Activated naive CD4-positive, alpha-beta T cell treated with anti-CD3 and anti-CD28 coated beads for 36 hours (primary cell): ENCODE measurements at regions not wholly inside any gene's neighbourhood (a gene's known extent, or its start where the extent isn't known, plus 50 kb on each side); places are given as distances from the start of the nearest gene placed in this dataset.

Experiments used
- CTCF ChIA-PET: fragments of 350-600 bp; sonication (Branson Sonifier 250); formaldehyde crosslinking; loops from one replicate; lab custom pipeline; 2021; ENCODE audit warnings: antibody characterized with exemption; lab: Charles Lee
- DNase-seq: peaks from one replicate; pipeline ENCODE4 v3.0.0-alpha.2; 2020
- H3K27ac Mint-ChIP-seq: one replicate; pipeline ENCODE4 v1.8.0; 2021; ENCODE audit warnings: mild to moderate bottlenecking, mixed read lengths
- H3K27me3 Mint-ChIP-seq: one replicate; pipeline ENCODE4 v1.8.0; 2021; ENCODE audit warnings: low read depth, mixed read lengths
- H3K36me3 Mint-ChIP-seq: one replicate; pipeline ENCODE4 v1.8.0; 2021; ENCODE audit warnings: low read depth, mixed read lengths
- H3K4me1 Mint-ChIP-seq: one replicate; pipeline ENCODE4 v1.8.0; 2021; ENCODE audit warnings: low read depth, mixed read lengths
- H3K4me3 Mint-ChIP-seq: one replicate; pipeline ENCODE4 v1.8.0; 2021; ENCODE audit warnings: mild to moderate bottlenecking, moderate library complexity, mixed read lengths
- H3K9me3 Mint-ChIP-seq: one replicate; pipeline ENCODE4 v1.8.0; 2021; ENCODE audit warnings: mixed read lengths
- intact Hi-C: fragments of 100-400 bp; cut with micrococcal nuclease; formaldehyde crosslinking; loops from one replicate; pipeline ENCODE4 v1.15.1; 2023

GRCh38 chr16:86443508-86444147 is 66.7 kb upstream of the FOXF1 start:
- H3K27me3 Mint-ChIP-seq = peaks cover 16% of the 10 kb centered on the region
- intact Hi-C loops = no loop called here
- peaks cover 4% of the 10 kb centered on the region for H3K4me1 Mint-ChIP-seq
- no peaks in the 10 kb centered on the region for H3K9me3 Mint-ChIP-seq
- CTCF ChIA-PET = no interaction called here
- no peak for DNase-seq
- no peak overlapping the region for H3K4me3 Mint-ChIP-seq
- no peak overlapping the region for H3K27ac Mint-ChIP-seq
- no peaks in the 10 kb centered on the region for H3K36me3 Mint-ChIP-seq

GRCh38 chr16:86444261-86444660 is 66.1 kb upstream of the FOXF1 start:
- Mint-ChIP-seq H3K36me3 (no peaks in the 10 kb centered on the region), H3K4me1 (peaks cover 9% of the 10 kb centered on the region), H3K27ac (no peak overlapping the region), H3K4me3 (no peak overlapping the region), H3K27me3 (peaks cover 16% of the 10 kb centered on the region), H3K9me3 (no peaks in the 10 kb centered on the region)
- no peak for DNase-seq
- intact Hi-C loops = no loop called here
- CTCF ChIA-PET = no interaction called here

- no peak overlapping the region for H3K27ac Mint-ChIP-seq
- intact Hi-C loops = no loop called here
- H3K4me1 Mint-ChIP-seq = peaks cover 13% of the 10 kb centered on the region
- CTCF ChIA-PET = no interaction called here
- H3K36me3 Mint-ChIP-seq = no peaks in the 10 kb centered on the region
- no peak overlapping the region for H3K4me3 Mint-ChIP-seq
- H3K27me3 Mint-ChIP-seq = peaks cover 16% of the 10 kb centered on the region
- DNase-seq = no peak
- no peaks in the 10 kb centered on the region for H3K9me3 Mint-ChIP-seq
Observed at GRCh38 chr16:86444661-86445060, 65.7 kb upstream of the FOXF1 start.

GRCh38 chr16:86446279-86446678 is 64.0 kb upstream of the FOXF1 start:
- Mint-ChIP-seq H3K4me1 (peaks cover 15% of the 10 kb centered on the region), H3K36me3 (no peaks in the 10 kb centered on the region), H3K9me3 (no peaks in the 10 kb centered on the region), H3K4me3 (no peak overlapping the region), H3K27ac (no peak overlapping the region), H3K27me3 (peaks cover 20% of the 10 kb centered on the region)
- intact Hi-C loops = no loop called here
- DNase-seq = no peak
- CTCF ChIA-PET = no interaction called here

- intact Hi-C loops = no loop called here
- H3K27me3 Mint-ChIP-seq = peaks cover 20% of the 10 kb centered on the region
- H3K27ac Mint-ChIP-seq = no peak overlapping the region
- no peaks in the 10 kb centered on the region for H3K36me3 Mint-ChIP-seq
- no peak for DNase-seq
- H3K4me1 Mint-ChIP-seq = peaks cover 15% of the 10 kb centered on the region
- no peaks in the 10 kb centered on the region for H3K9me3 Mint-ChIP-seq
- no peak overlapping the region for H3K4me3 Mint-ChIP-seq
- CTCF ChIA-PET = no interaction called here
Observed at GRCh38 chr16:86447228-86447627, 63.1 kb upstream of the FOXF1 start.

GRCh38 chr16:86448306-86448890 is 61.9 kb upstream of the FOXF1 start:
- DNase-seq = no peak
- no peak overlapping the region for H3K27ac Mint-ChIP-seq
- intact Hi-C loops = no loop called here
- no peaks in the 10 kb centered on the region for H3K36me3 Mint-ChIP-seq
- H3K9me3 Mint-ChIP-seq = no peaks in the 10 kb centered on the region
- CTCF ChIA-PET = no interaction called here
- peaks cover 12% of the 10 kb centered on the region for H3K27me3 Mint-ChIP-seq
- no peak overlapping the region for H3K4me3 Mint-ChIP-seq
- H3K4me1 Mint-ChIP-seq = peaks cover 15% of the 10 kb centered on the region

- H3K4me1 Mint-ChIP-seq = peaks cover 12% of the 10 kb centered on the region
- DNase-seq = peak; percentile 7
- CTCF ChIA-PET = no interaction called here
- H3K27ac Mint-ChIP-seq = no peak overlapping the region
- no peaks in the 10 kb centered on the region for H3K36me3 Mint-ChIP-seq
- no peaks in the 10 kb centered on the region for H3K9me3 Mint-ChIP-seq
- H3K4me3 Mint-ChIP-seq = no peak overlapping the region
- intact Hi-C loops = no loop called here
- peaks cover 4% of the 10 kb centered on the region for H3K27me3 Mint-ChIP-seq
Observed at GRCh38 chr16:86449446-86450095, 60.8 kb upstream of the FOXF1 start.

GRCh38 chr16:86450691-86451090 is 59.6 kb upstream of the FOXF1 start:
- H3K36me3 Mint-ChIP-seq = no peaks in the 10 kb centered on the region
- DNase-seq = no peak
- no peak overlapping the region for H3K4me3 Mint-ChIP-seq
- no peaks in the 10 kb centered on the region for H3K9me3 Mint-ChIP-seq
- H3K4me1 Mint-ChIP-seq = peaks cover 12% of the 10 kb centered on the region
- H3K27ac Mint-ChIP-seq = no peak overlapping the region
- intact Hi-C loops = no loop called here
- peaks cover 4% of the 10 kb centered on the region for H3K27me3 Mint-ChIP-seq
- CTCF ChIA-PET = no interaction called here

GRCh38 chr16:86452451-86452850 is 57.9 kb upstream of the FOXF1 start:
- Mint-ChIP-seq H3K27ac (no peak overlapping the region), H3K4me1 (peaks cover 12% of the 10 kb centered on the region), H3K36me3 (no peaks in the 10 kb centered on the region), H3K4me3 (no peak overlapping the region), H3K27me3 (peaks cover 10% of the 10 kb centered on the region), H3K9me3 (no peaks in the 10 kb centered on the region)
- intact Hi-C loops = loop anchor here (1.0 kb wide), 1 partner anchor 25 kb away; no protein-coding TSS in a partner anchor
- CTCF ChIA-PET = no interaction called here
- no peak for DNase-seq

- no peak overlapping the region for H3K27ac Mint-ChIP-seq
- CTCF ChIA-PET = no interaction called here
Observed at GRCh38 chr16:86455116-86455515, 55.2 kb upstream of the FOXF1 start.

GRCh38 chr16:86455640-86456039 is 54.7 kb upstream of the FOXF1 start:
- intact Hi-C loops = no loop called here
- Mint-ChIP-seq H3K27me3 (peaks cover 19% of the 10 kb centered on the region), H3K27ac (no peak overlapping the region), H3K4me1 (no peaks in the 10 kb centered on the region), H3K9me3 (no peaks in the 10 kb centered on the region), H3K36me3 (no peaks in the 10 kb centered on the region), H3K4me3 (no peak overlapping the region)
- CTCF ChIA-PET = no interaction called here
- no peak for DNase-seq

More at GRCh38 chr16:86455116-86455515, 55.2 kb upstream of the FOXF1 start:
- Mint-ChIP-seq H3K9me3 (no peaks in the 10 kb centered on the region), H3K4me3 (no peak overlapping the region), H3K4me1 (no peaks in the 10 kb centered on the region), H3K36me3 (no peaks in the 10 kb centered on the region), H3K27me3 (peaks cover 22% of the 10 kb centered on the region)
- intact Hi-C loops = no loop called here
- DNase-seq = no peak

GRCh38 chr16:86457501-86458148 is 52.7 kb upstream of the FOXF1 start:
- H3K36me3 Mint-ChIP-seq = no peaks in the 10 kb centered on the region
- CTCF ChIA-PET = no interaction called here
- no peak overlapping the region for H3K4me3 Mint-ChIP-seq
- no peak overlapping the region for H3K27ac Mint-ChIP-seq
- H3K9me3 Mint-ChIP-seq = no peaks in the 10 kb centered on the region
- H3K4me1 Mint-ChIP-seq = no peaks in the 10 kb centered on the region
- no peak for DNase-seq
- peaks cover 18% of the 10 kb centered on the region for H3K27me3 Mint-ChIP-seq
- intact Hi-C loops = no loop called here
